ENCODE measurements at regions not wholly inside any gene's neighbourhood (a gene's known extent, or its start where the extent isn't known, plus 50 kb on each side); places are given as distances from the start of the nearest gene placed in this dataset.

DNA sequence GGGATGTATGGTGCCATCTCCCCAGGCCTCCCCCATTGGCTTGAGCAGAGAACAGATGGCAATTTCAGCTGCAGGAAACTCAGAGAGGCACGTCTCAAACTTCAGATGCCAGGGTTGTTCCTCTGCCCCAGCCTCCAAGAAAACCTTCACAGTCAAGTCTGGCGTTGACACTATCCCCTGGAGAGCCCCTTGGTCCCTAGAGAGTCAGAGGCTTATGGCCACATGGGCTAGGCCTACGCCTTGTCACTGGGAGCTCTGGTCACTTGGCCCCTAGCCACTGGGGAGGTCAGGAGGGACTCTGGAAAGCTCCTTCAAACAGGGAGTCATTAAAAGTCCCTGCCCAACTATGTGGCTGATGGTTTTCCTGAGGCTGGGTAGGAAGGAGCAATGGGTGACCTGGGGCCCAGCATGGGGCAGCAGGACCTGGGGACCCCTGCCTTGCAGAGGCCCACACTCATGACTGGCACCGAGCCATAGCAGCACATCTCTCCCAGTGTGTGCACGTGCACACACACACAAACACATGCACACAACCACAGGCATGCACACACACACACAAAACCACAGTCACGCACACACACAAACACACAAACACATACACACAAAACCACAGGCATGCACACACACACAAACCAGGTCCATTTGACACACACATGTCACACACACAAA lies 144.2 kb downstream of the GADD45G start:
- no peak for DNase-seq

DNA sequence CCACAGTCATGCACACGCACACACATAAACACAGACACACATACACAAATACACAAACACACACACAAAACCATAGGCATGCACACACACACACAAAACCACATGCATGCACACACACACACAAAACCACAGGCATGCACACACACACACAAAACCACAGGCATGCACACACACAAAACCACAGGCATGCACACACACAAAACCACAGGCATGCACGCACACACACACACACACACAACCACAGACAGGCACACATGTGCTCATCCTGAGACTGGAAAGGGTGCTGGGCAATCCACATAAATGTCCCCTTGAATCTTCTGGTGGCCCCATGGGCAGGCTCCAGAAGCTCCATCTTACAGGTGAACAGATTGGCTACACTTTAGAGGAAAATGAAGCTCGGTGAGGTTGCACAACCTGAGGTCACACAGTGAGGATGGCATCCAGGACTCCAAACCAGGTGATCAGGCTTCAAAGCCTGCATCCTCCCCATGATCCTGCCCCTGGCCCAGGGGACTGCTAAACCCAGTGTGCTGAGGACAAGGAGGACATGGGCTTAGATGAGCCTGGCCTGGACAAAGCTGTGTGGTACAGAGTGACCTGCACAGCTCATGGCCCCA lies 144.8 kb downstream of the GADD45G start:
- DNase-seq, result no peak

DNA sequence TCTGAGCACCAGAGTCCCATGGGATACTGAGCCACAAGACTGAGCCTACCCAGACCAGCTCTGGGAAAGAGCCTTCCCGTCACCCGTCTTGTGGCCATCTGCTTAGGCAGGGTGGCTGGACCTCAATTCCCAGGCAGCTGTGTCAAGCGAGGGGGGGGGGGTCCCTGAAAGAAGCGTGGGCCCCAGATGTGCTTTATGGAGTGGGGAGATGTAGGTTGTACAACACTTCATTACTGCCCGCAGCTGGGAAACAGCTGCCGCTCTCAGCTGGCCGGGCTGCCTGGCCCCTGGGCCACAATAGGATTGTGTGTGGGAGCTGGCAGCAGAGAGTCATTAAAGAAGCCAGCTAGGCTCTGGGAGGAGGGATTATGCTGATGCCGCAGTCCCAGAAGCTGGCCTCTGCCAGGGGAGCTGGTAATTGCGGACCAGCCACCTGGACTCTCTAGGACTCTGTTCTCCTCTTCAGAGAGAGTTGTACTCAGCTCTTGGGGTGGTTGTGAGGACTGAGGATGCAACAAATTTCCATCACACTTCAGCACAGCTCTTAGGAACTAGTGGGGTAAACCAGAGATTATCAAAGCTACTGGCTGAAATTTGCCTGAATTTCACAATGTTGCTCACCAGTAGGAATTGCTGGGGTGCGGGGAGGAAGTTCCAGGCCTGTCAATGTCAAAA lies 145.4 kb downstream of the GADD45G start:
- DNase-seq, result no peak

DNA sequence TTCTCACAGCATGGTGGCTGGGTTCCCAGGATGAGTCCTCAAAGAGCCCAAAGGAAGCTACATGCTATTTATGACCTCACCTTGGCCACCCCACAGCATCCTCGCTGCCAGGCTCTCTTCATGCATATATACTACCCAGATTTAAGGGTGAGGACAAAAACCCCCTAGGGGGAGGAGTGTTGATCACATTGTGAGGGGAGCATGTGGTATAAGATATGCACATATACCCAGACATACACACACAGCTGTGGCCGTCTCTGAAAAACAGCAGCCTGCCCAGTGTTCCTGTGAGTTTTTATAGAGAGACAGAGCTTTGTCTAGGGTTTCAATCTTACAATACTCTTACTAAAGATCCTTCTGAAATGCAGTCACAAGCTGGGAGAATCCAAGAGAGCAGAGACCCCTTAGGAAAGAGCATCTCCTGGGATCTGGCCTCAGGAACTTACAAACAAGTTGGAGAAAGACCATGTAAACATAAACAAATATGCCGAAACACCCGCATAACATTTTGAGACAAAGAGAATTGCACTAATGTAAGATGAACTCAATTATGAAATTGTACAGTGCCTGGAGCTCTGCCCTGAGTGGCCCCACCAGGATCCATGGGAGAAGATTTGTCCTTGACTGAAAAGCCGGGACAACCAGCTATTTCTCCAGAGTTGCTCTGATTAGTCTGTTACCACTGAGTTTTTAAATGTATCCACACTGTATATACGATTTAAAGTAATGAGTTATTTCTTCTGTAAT lies 146.4 kb downstream of the GADD45G start:
- DNase-seq, result no peak

DNA sequence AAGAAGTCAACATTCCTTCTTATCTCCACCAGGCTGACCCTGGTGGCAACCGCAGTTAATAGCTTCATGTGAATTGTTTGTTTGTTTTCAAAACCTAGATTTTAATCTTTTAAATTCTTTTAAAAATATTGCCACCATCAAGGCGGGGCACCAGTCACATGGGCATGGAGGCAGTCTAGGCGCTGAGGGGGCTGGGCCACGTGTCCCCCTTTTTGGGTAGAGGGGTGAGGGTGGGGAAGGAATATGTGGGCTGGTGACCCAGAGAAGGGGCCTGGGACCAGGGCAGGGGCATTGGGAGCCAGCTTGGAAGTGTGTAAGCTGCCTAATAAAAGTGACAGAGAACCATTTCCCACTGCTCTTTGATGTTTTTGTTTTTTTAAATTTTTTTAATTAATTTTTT lies 147.3 kb downstream of the GADD45G start:
- DNase-seq, result no peak

DNA sequence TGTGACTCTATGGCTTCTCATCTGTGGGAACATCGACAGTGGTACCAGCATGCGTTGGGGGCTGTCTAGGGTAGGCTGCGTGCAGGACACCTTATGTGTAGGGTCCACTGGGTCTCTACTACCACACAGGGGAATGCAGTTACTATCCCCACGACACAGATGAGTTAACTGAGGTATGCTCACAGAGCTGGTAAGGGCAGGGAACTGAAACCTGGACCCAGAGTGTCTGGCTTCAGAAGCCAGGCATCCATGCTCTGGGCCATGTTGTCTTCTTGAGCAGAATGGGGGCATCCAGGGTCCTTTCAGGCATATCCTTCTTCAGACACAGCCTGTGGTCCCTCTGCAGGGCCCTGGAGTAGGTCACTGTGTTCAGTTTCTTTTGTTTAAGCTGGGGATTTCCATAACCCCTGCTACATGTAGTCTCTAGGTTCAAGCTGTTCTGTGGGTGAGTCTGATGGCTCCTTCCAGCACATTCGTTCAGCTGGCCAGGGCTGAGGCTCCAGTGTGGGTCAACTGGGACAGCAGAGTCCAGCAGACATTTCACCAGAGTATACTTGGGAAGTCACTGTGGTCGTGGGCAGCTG lies 148.8 kb downstream of the GADD45G start:
- no peak for DNase-seq

DNA sequence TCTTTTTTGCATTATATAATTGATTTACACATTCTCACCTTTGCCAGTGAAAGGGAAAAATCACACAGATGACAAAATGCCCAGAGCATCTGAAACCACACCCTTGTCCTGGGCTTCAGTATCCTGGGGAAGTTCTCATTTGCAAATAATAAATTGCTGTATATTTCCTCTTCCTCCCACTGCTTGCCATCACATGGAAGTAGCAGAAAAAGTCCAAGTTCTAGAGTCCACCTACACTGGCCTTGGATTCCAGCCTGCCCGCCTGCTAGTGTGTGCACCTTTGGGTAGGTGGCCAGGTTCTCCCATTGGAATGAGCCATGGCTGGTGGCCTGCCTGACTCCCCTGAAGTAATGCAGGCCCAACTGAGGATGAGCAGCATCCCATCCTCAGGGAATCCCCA lies 149.4 kb downstream of the GADD45G start:
- DNase-seq, result no peak

DNA sequence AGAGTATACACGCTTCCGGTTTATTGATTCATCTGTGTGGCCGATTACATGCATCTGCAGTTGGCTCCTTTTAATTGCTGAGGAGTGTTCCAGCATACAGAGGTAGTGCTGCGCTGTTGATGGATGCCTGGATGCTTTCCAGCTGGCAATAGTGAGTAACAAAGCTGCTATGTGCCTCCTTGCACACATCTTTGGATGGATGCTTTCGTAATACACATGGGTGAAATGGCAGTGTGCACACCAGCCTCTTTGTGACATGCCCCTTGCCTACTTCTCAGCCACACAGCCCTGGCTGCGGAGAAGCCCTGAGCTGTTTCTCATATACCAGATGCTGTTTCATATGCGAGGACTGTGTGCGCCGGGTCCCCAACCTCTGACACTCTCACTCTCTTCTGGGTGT lies 151.0 kb downstream of the GADD45G start:
- no peak for DNase-seq

DNA sequence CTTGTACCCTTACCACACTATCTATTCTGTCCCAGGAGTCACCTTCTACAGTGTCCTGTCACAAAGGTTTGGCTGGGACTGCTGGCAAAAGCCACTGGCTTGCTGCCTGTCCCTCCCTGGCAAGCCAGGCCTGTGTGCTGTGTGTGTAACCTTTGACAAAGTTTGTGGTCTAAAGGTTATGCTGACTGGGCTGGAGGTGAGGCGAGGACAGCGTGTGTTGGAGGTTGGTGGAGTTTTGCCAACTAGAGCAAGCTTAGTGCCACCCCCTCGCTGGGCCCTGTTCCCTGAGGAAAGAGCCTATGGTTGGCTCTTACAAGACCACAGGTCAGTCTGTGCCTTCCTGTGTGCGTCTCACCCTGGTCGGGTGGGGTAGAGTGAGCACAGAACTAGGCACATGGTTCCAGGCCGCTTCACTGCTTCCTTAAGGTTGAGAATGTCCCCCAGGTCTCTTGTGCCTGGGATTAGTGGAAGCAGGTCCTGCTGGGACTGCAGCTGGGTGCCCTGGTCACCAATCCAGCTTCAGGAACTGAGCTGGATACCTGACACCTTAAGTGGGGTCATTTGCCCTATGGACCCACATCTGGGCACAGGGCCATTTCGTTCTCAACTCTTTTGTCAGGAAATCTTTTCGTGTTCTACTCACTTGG lies 152.2 kb downstream of the GADD45G start:
- no peak for DNase-seq

DNA sequence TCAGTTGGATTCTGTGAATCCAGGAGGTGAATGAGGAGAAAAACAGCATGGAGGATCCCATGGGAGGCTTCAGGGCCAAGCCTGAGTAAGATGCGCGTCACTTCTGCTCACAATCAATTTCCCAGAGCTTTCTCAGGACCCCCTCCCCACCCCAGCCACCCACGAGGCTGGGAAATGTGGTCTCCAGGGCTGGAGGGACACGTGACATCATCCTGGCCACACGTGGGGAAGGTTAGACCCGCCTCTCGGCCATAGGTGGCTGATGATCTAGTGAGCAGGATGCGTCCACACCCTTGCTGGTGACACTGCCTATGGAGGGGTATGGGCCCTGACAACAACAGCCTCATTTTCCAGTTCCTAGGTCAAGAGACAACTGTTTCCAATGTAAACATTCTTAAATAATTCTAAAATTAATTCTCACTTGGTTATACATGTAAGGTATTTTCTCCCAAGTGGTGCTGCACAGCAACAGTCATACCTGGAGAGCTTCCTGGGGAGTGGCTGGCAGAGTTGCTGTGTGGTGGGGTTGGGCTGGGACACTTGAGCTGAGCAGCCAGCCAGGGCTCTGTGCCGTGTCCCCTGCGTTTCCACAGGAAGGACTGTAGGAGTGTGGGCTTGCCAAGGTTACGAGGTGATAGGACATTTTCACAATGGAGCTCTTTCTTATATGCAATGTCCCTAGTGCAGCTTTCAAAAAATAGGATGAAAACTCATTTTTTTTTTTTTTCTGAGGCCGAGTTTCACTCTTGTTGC lies 153.1 kb downstream of the GADD45G start:
- no peak for DNase-seq

DNA sequence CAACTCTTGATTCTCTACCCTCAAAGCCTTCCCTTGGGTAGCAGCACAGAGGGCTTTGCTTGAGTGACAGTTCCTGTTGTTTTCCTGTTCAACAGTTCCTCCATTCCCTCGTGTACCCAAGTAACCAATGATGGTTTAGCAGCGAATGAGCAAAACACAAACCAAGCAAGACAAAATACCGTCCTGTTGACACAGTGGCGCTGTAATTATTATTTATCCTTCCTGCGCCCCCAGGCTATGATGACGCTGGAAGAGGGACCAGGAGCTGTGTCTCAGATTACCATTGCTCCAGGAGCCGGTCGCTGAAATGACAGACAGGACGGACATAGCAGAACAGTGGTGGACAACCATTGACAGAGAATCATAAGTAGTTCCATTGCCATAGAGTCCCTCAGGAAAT lies 154.8 kb downstream of the GADD45G start:
- DNase-seq, result no peak

DNA sequence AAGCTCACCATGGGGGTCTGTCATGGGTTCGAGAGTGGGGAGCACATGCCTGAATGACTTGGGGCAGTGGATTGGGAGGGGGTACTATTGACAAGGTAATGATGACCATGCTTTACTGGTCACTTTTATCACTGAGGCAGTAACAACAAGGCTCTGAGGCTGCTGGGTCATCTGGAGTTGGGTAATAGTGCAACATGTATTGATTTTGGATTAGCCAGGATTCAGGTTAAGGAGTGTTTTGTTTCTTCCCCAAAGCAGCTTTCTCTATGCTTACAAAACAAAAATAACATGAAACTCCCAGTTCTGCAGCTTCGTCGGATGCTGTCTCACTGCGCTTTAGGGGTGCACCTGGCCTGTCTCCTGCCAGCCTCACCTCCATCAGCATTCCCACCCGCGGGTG lies 155.3 kb downstream of the GADD45G start:
- no peak for DNase-seq

DNA sequence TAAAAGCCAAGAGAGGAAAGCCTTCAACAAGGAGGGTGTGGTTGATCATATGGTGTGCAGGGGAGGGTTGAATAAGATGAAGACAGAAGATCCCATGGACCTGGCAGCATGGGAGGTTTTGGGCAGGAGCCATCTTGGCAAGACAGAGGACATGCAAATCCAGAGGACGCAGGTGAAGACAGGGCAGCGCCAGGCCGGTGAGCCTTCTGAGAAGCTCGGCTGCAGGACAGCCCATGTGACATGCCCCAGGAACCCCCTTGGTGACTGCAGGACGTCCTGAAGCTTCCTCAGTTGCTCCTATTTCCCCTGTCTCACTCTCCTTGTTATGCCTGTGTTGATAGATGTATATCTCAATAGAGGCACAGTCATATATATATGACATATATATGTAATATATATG lies 159.4 kb downstream of the GADD45G start:
- no peak for DNase-seq

DNA sequence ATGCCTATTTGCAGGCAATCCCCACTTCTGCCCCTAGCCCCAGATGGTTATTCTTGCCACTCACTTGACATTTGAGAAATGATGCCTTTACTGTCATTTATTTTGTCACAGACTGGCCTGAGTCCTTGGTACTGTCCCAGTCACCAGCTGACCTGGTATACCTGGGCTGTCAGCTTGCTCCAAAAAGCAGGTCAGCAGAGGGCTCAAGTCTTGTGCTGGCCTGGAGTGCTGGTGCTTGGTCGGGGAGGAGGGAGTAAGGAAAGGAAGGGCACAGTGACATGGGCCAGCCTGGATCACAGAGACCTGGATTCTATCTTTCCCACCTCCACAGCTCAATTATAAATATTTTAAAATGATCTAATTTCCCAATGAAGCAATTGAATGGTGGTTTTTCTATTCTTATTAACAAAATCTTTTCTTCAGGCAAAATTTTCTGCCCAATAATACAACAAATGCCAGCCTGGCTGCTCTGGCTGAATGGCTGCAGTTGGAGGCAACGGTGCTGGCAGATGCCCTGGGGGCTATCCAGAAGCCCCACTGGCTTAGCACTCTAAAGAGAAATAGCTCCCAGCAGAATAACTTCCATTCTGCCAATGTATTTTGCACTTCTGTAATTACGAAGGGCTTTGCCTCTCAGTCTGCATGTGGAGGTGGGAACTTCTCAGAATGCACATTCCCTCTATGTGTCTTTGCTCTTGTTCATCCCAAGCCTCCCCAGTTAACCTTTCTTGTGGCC lies 160.6 kb downstream of the GADD45G start:
- DNase-seq, result no peak

DNA sequence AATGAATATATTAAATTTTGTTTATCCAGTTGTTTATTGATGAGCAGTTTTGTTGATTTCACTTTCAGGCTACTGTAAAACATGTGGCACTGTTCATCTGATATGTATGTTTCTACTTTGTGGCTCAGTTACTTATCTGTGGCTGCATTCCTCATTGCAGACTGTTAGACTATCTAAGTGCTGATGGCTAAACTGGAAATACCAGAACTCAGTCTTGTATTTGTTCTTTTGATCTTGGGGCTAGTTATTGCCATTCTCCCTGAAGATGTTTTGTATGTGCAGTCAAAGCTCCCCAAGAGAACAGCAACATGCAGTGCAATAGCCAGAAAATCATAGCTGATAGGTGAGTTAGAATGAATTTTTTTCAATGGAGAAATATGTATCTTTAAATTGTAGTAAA lies 162.2 kb downstream of the GADD45G start:
- DNase-seq, result no peak

DNA sequence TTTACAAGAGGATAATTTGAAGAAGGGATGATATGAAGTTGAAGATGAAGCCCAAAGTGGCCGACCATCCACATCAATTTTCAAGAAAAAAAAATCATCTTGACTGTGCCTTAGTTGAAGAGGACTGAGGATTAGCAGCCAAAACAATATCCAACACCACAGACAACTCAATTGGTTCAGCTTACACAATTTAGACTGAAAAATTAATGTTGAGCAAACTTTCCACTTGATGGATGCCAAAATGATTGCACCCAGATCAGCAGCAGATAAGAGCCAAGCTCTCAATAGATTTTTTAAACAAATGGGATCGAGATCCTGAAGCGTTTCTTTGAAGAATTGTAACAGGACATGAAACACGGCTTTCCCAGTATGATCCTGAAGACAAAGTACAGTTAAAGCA lies 163.2 kb downstream of the GADD45G start:
- DNase-seq, result no peak

DNA sequence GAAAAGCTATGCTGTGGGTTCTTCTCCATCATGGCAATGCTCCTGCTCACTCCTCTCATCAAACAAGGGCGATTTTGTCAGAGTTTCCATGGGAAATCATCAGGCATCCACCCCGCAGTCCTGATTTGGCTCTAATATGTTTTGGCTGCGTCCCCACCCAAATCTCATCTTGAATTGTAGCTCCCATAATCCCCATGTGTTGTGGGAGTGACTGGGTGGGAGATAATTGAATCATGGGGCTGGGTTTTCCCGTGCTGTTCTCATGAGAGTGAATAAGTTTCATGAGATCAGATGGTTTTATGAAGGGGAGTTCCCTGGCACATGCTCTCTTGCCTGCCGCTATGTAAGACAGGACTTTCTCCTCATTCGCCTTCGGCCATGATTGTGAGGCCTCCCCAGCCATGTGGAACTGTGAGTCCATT lies 163.8 kb downstream of the GADD45G start:
- no peak for DNase-seq

DNA sequence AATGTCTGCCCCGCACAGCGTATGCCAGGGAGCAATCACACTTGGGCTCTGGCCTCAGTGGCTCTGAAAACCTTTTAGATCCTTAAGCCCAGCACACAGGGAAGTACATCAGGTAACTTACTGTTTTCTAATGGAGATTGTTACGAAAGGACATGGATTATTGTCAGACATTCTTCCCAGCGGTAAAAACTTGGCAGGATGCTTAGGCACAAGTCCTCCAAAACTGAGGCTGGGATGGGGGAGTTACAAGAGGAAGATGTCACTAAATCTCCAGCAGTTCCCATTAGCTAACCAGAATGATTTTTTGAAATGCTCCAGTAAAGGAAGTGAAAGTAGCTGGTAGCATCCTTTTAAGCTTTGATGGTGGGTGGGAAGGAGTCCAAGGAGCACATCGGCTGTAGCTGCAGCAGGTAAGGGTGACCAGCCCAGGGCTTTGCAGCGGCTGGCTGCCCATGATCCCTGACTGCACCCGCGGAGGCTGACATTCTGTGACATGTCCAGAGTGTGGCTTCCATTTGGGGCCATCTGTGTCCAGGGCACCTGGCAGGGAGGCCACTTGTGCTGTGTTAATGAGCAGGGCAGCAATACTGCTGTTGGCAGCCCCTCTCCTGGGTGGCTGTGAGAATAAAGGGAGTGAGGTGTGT lies 165.8 kb downstream of the GADD45G start:
- no peak for DNase-seq

DNA sequence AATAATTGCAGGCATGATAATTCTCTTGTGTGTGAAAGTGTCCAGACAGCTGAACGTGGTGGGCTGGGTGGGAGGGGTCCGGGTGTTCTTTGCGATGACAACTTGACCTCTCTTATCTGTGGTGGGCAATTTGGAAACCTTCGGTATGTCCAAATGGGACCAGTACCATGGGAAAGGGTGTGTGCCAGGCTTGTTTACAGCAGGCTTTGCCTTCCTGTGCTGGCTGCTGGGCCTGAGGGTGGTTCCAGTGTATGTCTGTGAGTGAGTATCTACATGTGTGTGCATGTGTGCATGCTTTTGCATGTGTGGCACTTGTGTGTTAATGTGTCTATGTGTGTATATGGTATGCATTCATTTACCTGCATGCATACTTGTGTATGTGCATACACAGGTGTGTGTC lies 166.4 kb downstream of the GADD45G start:
- DNase-seq, result no peak

DNA sequence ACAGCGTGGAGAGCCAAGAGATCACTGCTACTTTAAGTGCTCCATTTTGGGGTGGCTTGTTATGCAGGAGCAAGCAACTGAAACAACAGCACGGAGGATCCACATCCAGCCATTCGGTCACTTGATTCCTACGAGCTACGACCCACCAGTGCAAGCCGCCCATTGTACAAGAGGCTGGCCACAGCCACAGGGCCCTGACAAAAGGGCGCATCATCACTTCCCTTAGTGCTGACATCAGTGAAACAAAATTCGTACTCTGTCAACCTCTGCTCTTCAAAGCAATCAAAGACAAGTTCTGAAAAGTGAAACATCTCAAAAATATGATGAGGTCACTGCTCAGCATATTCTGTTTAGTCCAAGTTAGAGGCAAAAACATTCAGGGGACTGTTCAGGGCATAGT lies 168.4 kb downstream of the GADD45G start:
- DNase-seq, result no peak

DNA sequence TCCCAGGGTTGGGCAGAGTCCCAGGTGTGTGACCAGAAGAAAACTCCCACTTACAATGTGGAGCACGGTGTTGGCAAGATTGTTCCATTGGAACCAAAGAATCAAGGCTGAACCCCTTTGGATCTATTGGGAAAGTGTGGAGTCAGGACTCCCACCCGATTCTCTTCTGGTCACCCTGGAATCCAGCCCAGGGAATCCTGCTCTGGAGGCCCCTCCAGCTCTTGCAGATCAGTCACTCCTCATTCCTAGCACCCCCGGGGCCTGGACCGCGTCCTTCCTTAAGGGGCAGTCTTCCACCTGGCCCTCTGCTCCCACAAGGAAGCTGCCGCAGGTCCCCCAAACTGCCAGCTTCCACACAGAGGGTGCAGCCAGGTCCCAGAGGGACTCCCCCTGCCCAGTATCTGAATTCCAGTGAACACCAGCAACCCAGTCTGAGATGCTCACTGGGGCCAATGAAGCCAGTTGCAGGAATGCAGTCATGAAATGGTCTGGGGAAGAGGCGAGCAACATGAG lies 170.1 kb downstream of the GADD45G start:
- no peak for DNase-seq

Data from CD4-positive, alpha-beta T cell treated with Interferon gamma for 1 hour (primary cell).